ENCODE measurements at regions not wholly inside any gene's neighbourhood (a gene's known extent, or its start where the extent isn't known, plus 50 kb on each side); places are given as distances from the start of the nearest gene placed in this dataset.

GRCh38 chr6:122347751-122348150, 51.7 kb upstream of the HSF2 start:
- no peak for DNase-seq (ENCODE audit: low read depth in 2 of 2)

Data from fibroblast of skin of left biceps (primary cell).